ENCODE measurements at regions not wholly inside any gene's neighbourhood (a gene's known extent, or its start where the extent isn't known, plus 50 kb on each side); places are given as distances from the start of the nearest gene placed in this dataset.
"Not testable (repeated sequence)": the region's sequence is repeated elsewhere in the genome, so short reads cannot be mapped to it uniquely, and the experiment has no call there.

DNA sequence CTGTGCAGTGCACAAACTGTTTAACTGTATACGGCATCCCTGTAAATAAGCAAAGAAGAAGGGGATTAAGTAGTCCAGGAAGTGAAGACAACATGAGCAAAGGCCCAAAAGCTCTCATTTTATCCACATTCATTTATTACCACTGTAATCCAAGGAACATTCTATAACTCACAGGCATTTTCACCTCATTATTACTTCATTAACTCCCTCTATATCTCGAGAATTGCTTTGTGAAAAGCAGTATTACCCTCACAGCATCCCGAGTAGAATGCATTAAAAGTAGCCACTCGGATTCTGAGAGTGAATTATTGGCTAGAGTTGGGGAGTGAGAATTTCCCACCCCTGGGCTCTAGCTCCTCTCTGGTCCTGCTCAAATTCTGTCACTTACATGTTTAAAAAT is 51.0 kb upstream of the CHCHD3 start:
- DNase-seq (ENCODE audit: low read depth, low spot score), result no peak

GRCh38 chr7:133134810-133135209 is 52.9 kb upstream of the CHCHD3 start:
- no peak for DNase-seq (ENCODE audit: low read depth, low spot score)

- peak; percentile 4 for DNase-seq (ENCODE audit: low read depth, low spot score)
These were observed 53.6 kb upstream of the CHCHD3 start for GRCh38 chr7:133135451-133135850.

- peak; percentile 69 for DNase-seq (ENCODE audit: low read depth, low spot score)
These were observed 57.5 kb upstream of the CHCHD3 start for GRCh38 chr7:133139350-133139749.

- DNase-seq (ENCODE audit: low read depth, low spot score), result no peak
These were observed 57.9 kb upstream of the CHCHD3 start for GRCh38 chr7:133139801-133140200.

- no peak for DNase-seq (ENCODE audit: low read depth, low spot score)
These were observed 59.2 kb upstream of the CHCHD3 start for GRCh38 chr7:133140994-133141595.

- no peak for DNase-seq (ENCODE audit: low read depth, low spot score)
These were observed 68.9 kb upstream of the CHCHD3 start for GRCh38 chr7:133150760-133151159.

DNA sequence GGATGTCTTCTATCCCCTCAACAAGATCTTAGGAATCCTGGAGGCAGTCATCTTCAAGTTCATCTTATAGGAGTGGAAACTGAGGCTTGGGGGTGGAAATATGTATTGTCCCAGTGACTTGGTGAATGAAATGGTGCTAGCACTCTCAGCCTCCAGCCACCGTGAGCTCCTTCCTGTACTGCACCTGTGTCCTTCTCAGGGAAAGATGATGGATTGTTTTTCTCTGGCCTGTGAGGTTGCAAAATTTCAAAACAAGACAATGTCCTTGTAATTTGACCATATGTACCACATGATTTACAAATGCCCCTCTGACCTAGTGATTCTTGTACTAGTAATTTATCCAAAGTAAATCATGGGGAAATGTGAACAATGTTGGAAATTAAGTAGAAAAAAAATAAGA is 71.0 kb upstream of the CHCHD3 start:
- DNase-seq (ENCODE audit: low read depth, low spot score), result no peak

DNA sequence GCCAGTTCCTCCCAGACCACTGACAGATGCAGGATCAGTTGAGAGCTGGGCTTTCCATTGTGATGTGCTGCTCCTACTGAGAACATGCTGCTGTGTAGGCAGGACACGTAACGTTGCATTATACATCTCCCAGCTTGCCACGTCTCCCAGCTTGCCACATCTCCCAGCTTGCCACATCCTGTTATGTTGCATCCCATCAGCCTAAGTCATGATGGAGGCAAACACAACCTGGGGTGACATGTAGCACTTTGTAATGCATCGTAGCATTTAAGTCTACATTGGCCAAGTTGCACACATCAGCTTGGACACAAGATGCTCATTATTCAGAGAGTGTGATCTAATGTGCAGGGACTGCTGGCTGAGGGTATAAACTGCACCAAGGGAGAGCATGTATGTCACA is 73.3 kb upstream of the CHCHD3 start:
- no peak for DNase-seq (ENCODE audit: low read depth, low spot score)

GRCh38 chr7:133155642-133156041 is 73.8 kb upstream of the CHCHD3 start:
- no peak for DNase-seq (ENCODE audit: low read depth, low spot score)

GRCh38 chr7:133157045-133157444 is 75.2 kb upstream of the CHCHD3 start:
- DNase-seq (ENCODE audit: low read depth, low spot score), result no peak

DNA sequence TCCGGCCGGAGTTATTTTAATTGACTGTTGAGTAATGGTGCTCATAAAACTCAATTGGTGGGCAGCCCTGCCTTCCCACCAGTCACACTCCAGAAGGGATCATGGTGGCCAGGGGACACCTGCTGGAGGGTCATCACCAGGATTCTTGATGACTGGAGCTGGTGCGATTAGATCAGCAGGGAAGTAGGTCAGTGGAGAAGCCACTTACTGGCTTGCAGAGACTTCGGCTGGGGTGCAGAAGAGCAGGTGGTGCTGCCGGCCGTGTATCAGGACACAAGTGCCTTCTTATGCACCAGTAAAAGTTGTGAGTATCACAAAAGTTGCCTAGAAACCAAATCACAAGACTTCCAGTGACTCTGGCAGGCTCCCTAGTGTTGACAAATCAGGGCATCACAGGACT is 82.6 kb upstream of the CHCHD3 start:
- no peak for DNase-seq (ENCODE audit: low read depth, low spot score)

DNA sequence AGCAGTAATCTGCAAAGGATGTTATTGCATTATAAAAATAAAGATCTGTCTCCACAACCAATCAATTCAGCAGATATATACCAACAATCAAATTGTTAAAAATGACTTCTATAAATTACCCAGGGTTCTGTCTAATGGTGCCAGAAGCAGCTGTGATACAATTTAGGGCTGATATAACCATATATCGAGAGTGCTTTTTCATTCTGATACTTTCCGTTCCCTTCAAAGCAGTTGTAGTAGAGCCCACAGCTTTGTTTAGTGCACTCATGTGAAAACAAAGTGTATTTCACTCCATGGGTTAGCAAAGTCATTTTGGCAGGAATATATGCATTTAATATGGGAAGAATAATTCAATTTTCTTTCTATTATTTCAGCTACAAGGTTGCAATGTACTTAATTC is 83.1 kb upstream of the CHCHD3 start:
- no peak for DNase-seq (ENCODE audit: low read depth, low spot score)

DNA sequence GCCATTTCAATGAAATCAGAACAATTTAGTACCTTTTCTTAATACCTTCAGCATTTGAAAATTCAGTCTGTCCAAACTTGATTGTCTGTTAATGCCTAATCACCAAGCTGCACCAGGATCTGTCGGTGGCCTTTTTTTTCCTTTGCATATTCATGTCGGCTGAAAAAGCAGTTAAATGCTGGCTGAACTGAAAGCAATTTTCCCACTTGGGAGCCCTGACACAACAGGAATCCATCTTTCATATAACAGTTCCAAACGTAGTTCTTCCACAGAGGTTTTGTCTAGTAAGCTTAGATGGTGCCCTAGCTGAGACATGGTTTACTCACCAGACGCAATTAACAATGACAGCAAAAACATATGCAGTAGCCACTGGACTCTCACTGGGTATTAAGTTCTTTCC is 83.6 kb upstream of the CHCHD3 start:
- no peak for DNase-seq (ENCODE audit: low read depth, low spot score)

- DNase-seq (ENCODE audit: low read depth, low spot score), result no peak
These were observed 85.4 kb upstream of the CHCHD3 start for GRCh38 chr7:133167300-133167699.

DNA sequence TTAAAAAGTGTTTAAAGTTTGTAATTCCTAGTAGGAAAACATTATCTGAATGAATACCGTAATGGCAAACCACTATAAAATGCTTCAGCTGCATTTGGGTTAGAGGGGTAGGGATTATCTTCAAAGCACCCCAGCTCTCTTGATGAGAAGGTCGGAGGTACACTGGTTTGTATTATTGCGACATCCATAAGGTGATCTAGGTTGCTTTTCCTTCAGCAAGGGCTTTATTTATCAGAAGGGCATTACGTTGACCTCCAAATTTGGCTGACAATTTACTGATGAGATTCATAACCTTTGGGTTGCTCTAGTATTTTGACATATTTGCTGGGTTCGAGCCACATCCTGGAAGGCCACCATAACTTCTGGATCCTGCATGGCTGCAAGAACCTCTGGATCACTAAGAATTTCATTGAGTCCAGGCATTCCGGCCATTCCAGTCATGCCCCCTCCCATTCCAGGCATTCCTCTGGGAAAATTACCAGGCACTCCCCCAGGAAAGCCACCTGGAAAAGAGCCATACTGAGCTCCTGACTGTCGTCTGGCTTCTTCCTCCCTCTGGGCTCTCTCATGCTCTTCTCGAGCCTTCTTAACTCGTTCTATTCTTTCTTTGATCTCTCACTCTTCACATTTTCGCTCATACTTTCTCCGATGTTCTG is 83.6 kb upstream of the EXOC4 start:
- DNase-seq (ENCODE audit: low read depth, low spot score), result not testable (repeated sequence)

- not testable (repeated sequence) for DNase-seq (ENCODE audit: low read depth, low spot score)
These were observed 75.4 kb upstream of the EXOC4 start for GRCh38 chr7:133177476-133177875.

DNA sequence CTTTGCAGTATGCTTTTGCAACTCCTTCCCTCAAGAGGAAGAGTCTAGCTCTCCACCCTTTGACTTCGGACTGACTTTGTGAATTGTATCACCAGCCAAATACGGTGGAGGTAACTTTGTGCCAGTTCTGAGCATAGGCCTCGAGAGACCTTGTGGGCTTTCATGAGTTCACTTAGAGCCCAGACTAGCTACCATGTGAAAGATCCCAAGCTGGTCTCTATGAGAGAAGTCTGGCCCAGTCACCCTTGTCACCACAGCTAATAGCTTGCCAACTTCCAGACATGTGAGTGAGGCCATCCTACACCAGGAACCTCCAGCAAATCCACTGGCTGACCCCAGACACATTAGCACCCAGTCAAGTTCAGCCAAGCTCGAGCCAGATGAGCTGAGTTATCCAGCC is 72.2 kb upstream of the EXOC4 start:
- no peak for DNase-seq (ENCODE audit: low read depth, low spot score)

DNA sequence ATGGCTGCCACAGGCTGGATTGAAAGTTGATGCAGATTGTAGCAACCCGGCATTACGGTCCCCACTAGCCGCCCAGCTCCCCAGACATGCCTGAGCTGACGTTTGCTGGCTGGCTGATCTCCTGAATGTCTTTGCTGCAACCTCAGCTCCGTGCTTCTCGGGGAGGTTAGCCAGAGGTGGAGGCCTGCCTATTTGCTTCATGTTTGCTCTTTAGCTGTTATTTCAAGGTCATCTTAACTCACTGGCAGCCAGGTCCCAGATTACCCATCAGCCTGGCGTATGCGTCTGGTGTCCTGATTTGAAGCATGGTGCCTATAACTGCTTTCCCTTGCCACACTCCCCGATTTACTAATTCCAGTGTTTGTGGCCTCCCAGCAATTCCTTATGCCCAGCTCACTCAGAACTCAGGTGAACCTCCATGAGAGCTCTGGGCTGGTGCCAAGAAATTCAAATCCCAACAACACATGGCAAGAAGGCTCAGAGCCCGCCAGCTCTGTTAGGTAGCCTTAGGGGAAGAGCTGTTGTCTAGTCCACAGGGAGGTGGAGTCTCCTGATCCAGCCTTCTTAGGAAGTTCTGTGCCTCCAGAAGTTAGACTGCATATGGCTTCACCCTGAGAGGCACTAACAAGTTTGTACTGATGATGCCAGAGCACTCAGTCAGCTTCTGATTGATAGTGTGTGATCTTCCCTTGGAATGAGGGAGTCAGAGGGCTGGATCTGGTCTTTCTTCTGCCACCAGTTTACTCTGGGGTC is 69.7 kb upstream of the EXOC4 start:
- DNase-seq (ENCODE audit: low read depth, low spot score), result no peak

DNA sequence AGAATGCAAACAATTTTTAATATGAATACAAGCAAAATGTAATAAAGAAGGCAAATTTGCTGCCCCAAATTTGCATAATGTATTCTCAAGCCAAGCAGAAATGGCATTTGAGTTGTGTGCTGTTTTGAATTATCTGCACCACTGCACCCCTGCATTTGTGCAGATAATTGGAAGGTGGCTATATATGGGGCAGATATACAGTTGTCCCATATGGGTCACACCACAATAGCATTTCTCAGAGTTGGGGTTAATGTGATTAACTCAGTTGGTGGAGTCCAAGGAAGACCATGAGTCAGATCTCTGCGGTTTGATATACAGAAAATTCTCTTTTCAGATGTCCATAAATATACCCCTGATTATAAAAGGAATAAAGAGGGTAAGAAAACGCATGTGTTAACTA is 68.9 kb upstream of the EXOC4 start:
- DNase-seq (ENCODE audit: low read depth, low spot score), result no peak

DNA sequence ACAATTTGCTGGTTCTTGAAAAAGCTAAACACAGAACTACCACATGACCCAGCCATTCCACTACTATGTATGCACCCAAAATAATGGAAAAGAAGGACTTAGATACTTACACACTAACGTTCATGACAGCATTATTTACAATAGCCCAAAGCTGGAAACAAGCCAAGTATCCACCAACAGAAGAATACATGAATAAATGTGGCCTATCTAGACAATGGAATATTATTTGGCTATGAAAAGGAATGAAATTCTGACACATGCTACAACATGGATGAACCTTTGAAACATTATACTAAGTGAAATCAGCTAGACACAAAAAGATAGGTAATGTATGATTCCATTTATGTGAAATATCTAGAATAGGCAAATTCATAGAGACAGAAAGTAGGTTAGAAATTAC is 67.4 kb upstream of the EXOC4 start:
- DNase-seq (ENCODE audit: low read depth, low spot score), result no peak

DNA sequence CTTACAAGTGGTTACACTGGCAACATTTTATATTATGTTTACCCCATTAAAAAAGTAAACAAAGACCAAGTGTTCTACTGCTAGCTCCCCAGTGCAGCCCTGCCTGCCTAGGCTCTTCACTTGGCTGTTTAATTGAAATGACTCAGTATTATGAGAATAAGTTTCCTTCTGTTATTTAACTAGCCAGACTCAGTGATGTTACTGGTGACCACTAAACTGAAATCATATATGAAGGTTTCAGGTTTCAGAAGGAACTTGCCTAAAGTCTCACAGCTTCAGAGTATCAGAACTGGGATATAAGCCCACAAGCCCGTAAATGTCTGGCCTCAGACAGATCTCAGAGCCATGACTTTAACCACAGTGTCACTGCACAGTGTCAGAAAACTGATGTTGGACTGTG is 66.8 kb upstream of the EXOC4 start:
- no peak for DNase-seq (ENCODE audit: low read depth, low spot score)

DNA sequence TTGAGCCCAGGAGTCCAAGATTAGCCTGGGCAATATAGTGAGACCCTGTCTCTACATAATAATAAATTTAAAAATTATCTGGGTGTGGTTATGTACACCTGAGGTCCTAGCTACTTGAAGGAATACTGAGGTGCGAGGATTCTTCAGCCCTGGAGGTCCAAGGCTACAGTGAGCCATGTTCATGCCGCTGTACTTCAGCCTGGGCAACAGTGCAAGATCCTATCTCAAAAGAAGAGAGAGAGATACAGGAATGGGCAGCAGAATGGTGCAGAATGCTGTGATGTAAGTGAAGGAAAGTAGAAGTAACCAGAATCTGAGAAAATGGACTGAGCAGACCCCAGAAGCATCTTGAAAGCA is 62.7 kb upstream of the EXOC4 start:
- no peak for DNase-seq (ENCODE audit: low read depth, low spot score)

Data from astrocyte of the hippocampus (primary cell).